ENCODE measurements at regions not wholly inside any gene's neighbourhood (a gene's known extent, or its start where the extent isn't known, plus 50 kb on each side); places are given as distances from the start of the nearest gene placed in this dataset.

- no peak for DNase-seq (ENCODE audit: low read depth)
- no peaks in the 10 kb centered on the region for H3K36me3 ChIP-seq (ENCODE audit: control insufficient read depth, insufficient read depth, low read length)
- H3K27me3 ChIP-seq (ENCODE audit: control insufficient read depth, insufficient read depth, low read length) = no peaks in the 10 kb centered on the region
- TF ChIP-seq CTCF (IDR thresholded peaks at IDR 0.05; ENCODE audit: insufficient read depth, low read length, poor library complexity, severe bottlenecking) = no peak
- H3K4me3 ChIP-seq (ENCODE audit: low read depth, low read length) = no peak overlapping the region
These were observed 237.6 kb downstream of the QKI start for GRCh38 chr6:163651915-163652668.

GRCh38 chr6:163651426-163651825 lies 236.9 kb downstream of the QKI start:
- no peak overlapping the region for H3K4me3 ChIP-seq (ENCODE audit: low read depth, low read length)
- H3K27me3 ChIP-seq (ENCODE audit: control insufficient read depth, insufficient read depth, low read length) = no peaks in the 10 kb centered on the region
- no peaks in the 10 kb centered on the region for H3K36me3 ChIP-seq (ENCODE audit: control insufficient read depth, insufficient read depth, low read length)
- no peak for TF ChIP-seq CTCF (IDR thresholded peaks at IDR 0.05; ENCODE audit: insufficient read depth, low read length, poor library complexity, severe bottlenecking)
- DNase-seq (ENCODE audit: low read depth) = no peak

- H3K4me3 ChIP-seq (ENCODE audit: low read depth, low read length) = no peak overlapping the region
- no peaks in the 10 kb centered on the region for H3K27me3 ChIP-seq (ENCODE audit: control insufficient read depth, insufficient read depth, low read length)
- TF ChIP-seq CTCF (IDR thresholded peaks at IDR 0.05; ENCODE audit: insufficient read depth, low read length, poor library complexity, severe bottlenecking) = no peak
- no peak for DNase-seq (ENCODE audit: low read depth)
- no peaks in the 10 kb centered on the region for H3K36me3 ChIP-seq (ENCODE audit: control insufficient read depth, insufficient read depth, low read length)
These were observed 234.3 kb downstream of the QKI start for GRCh38 chr6:163648868-163649267.

- H3K27me3 ChIP-seq (ENCODE audit: control insufficient read depth, insufficient read depth, low read length) = no peaks in the 10 kb centered on the region
- no peaks in the 10 kb centered on the region for H3K36me3 ChIP-seq (ENCODE audit: control insufficient read depth, insufficient read depth, low read length)
- no peak overlapping the region for H3K4me3 ChIP-seq (ENCODE audit: low read depth, low read length)
- no peak for TF ChIP-seq CTCF (IDR thresholded peaks at IDR 0.05; ENCODE audit: insufficient read depth, low read length, poor library complexity, severe bottlenecking)
- DNase-seq (ENCODE audit: low read depth) = no peak
These were observed 233.1 kb downstream of the QKI start for GRCh38 chr6:163647624-163648023.

GRCh38 chr6:163646866-163647265 lies 232.3 kb downstream of the QKI start:
- DNase-seq (ENCODE audit: low read depth) = no peak
- H3K36me3 ChIP-seq (ENCODE audit: control insufficient read depth, insufficient read depth, low read length) = no peaks in the 10 kb centered on the region
- no peaks in the 10 kb centered on the region for H3K27me3 ChIP-seq (ENCODE audit: control insufficient read depth, insufficient read depth, low read length)
- H3K4me3 ChIP-seq (ENCODE audit: low read depth, low read length) = no peak overlapping the region
- no peak for TF ChIP-seq CTCF (IDR thresholded peaks at IDR 0.05; ENCODE audit: insufficient read depth, low read length, poor library complexity, severe bottlenecking)

DNA sequence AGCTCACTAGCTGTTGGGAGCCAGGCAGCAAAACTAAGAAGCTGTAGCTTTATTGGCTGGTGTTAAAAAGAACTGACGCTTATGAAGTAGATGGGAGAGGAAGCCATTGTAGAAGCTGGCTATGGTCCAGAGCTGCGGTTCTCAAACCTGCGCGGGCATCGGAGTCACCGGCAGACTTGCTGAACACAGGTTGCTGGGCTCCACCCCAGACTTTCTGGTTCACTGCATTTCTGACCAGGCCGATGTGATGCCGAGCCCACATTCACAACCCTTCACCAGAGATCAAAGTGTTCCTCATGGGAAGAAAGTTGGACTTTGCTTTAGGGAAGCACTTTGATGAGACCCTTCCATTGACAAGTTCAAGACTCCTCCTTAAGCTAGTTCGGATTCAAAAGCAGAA lies 231.6 kb downstream of the QKI start:
- no peak for TF ChIP-seq CTCF (IDR thresholded peaks at IDR 0.05; ENCODE audit: insufficient read depth, low read length, poor library complexity, severe bottlenecking)
- no peak for DNase-seq (ENCODE audit: low read depth)
- Histone ChIP-seq H3K27me3 (ENCODE audit: control insufficient read depth, insufficient read depth, low read length) (no peaks in the 10 kb centered on the region), H3K4me3 (ENCODE audit: low read depth, low read length) (no peak overlapping the region), H3K36me3 (ENCODE audit: control insufficient read depth, insufficient read depth, low read length) (no peaks in the 10 kb centered on the region)
